ENCODE measurements at regions not wholly inside any gene's neighbourhood (a gene's known extent, or its start where the extent isn't known, plus 50 kb on each side); places are given as distances from the start of the nearest gene placed in this dataset.
"Not testable (repeated sequence)": the region's sequence is repeated elsewhere in the genome, so short reads cannot be mapped to it uniquely, and the experiment has no call there.

DNA sequence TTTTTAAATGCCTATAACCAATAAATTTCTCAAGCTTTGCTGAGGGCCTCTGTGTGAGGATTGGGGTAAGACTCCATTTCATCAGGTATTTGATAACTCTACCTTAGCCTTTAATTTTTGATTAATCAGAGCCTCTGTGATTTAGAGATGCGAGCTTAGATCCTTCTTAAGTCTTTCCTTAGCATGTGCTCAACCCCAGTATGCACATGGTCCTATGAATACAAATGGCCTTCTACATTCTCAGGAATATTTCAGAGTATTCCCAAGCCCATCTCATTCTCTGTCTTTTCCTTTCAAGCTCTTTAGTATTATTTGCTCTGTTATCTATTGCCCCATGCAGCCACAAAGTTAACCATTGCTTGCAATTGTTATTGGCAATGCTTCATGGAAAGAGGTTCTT, 1407.7 kb downstream of the LRFN5 start:
- DNase-seq = no peak

DNA sequence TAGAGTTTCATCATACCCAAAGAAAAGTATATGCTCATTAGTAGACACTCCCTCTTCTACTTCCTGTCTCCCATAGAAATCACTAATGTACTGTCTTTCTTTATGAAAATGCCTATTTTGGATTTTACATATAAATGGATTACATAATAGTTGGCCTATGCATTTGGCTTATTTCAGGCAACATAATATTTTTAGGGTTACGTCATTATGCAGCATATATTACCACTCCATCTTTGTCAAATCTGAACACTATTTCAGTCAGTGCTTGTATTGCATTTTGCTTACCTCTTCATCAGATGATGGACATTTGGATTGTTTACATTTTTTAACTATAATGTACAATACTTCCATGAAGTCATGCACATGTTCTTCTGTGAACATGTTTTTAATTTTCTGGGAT, 1406.1 kb downstream of the LRFN5 start:
- DNase-seq = no peak

DNA sequence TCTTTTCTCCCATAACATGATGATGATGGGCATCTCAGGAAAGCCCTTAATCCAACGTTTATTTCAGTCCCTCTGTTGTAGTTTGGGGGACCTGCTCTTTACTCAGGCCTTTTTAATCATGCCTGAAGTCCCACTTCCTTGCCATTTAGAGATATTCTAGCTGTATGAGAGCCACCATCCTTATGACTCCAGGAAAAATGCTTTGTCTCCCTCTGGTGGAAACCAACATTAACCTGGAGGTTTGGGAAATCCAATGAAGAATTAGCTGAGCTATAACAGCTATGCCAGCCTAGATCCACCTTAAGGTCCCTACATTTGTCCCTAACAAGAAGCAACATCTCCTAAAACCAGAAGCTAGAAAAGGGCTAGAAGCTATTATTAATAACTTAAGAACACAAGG, 1399.1 kb downstream of the LRFN5 start:
- no peak for DNase-seq

GRCh38 chr14:43003845-43004244, 1397.2 kb downstream of the LRFN5 start:
- DNase-seq = no peak

DNA sequence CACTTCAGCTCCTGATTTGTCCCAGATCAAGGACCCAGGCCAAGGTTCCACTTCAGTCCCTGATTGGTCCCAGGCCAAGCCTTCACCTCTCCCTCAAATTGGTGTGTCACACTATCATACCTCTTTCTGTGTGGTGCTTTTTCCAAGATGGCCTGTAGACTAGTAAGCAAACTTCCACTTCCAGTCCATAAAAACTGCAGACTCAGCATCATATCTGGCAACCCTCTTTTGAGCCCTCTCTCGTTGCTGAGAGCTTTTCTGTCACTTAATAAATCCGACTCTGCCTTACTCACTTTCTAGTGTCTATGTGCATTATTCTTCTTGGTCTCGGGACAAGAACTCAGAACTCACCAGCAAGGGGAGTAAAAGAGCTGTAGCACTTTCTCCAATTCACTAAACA, 1395.1 kb downstream of the LRFN5 start:
- no peak for DNase-seq

GRCh38 chr14:42994051-42994736, 1387.5 kb downstream of the LRFN5 start:
- DNase-seq = no peak

- DNase-seq = no peak
These were observed 1386.3 kb downstream of the LRFN5 start for GRCh38 chr14:42992930-42993329.

DNA sequence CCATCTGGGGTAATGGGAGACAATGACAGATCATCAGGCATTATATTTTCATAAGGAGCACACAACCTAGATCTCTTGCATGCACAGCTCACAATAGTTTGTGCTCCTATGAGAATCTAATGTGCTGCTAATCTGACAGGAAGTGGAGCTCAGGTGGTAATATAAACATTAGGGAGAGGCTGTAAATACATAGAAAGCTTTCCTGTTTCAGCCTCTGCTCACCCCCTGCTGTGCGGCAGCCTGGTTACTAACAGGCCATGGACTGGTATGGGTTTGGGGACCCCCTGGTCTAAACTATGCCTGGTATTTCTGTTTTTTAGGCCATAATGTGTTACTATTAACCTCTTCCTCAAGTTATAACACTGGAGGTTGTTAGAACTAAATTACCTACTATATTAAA, 1373.7 kb downstream of the LRFN5 start:
- no peak for DNase-seq

DNA sequence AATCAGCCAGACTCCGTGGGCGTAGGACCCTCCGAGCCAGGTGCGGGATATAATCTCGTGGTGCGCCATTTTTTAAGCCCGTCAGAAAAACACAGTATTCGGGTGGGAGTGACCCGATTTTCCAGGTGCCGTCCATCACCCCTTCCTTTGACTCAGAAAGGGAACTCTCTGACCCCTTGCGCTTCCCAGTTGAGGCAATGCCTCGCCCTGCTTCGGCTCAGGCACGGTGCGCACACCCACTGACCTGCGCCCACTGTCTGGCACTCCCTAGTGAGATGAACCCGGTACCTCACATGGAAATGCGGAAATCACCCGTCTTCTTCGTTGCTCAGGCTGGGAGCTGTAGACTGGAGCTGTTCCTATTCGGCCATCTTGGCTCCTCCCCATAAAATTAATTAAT, 1366.5 kb downstream of the LRFN5 start:
- not testable (repeated sequence) for DNase-seq

GRCh38 chr14:42965512-42965911, 1358.8 kb downstream of the LRFN5 start:
- no peak for DNase-seq

GRCh38 chr14:42961509-42961908, 1354.8 kb downstream of the LRFN5 start:
- DNase-seq = no peak

DNA sequence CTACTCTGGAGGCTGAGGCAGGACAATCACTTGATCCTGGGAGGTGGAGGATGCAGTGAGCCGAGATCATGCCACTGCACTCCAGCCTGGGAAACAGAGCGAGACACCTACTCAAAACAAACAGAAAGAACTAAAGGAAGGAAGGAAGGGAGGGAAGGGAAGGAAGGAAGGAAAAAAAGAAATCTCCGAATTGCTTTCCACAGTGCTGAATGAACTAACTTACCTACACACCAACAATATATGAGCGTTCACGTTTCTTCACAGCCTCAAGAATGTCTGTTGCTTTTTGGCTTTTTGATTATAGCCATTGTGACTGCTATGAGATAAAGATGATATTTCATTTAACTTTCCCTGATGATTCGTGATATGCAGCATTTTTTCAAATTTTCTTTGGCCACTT, 1343.7 kb downstream of the LRFN5 start:
- DNase-seq = no peak

GRCh38 chr14:42947991-42948390, 1341.3 kb downstream of the LRFN5 start:
- no peak for DNase-seq

DNA sequence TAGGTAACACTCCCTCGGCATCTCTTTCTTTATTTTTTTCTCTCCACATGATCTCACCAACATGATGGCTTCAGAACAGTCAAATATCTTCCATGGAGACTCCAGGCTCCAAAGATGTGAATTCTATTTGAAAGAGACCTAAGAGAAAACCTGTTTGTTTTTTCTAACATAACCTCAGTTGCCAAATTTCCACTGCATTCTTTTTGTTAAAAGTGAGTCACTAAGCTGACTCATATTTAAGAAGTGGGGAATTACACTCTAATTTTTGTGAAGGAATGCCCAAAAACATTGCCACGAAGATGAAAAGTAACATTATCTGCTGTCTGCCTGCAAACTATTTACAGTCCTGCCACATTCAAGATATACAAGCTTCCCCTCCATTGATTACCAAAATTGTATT, 1337.6 kb downstream of the LRFN5 start:
- DNase-seq = no peak

DNA sequence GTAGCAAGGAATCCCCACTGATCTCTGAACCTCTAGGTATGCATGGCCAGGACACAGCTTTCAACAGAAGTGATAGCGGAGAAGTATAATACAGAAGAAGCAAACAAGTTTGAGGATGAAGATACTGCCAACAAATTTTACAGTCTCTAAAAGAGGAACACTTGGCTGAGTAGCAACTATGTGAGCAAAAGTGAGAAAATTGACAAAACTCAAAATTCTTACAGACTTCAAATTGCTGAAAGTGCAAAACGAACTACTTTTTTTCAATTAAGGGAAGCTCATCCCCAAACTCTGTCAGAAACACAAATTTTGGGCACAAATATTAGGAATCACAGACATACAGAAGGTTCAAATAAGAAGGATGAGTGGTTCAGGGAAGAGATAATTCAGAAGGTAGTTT, 1324.6 kb downstream of the LRFN5 start:
- no peak for DNase-seq

GRCh38 chr14:42929806-42930480, 1323.3 kb downstream of the LRFN5 start:
- no peak for DNase-seq

DNA sequence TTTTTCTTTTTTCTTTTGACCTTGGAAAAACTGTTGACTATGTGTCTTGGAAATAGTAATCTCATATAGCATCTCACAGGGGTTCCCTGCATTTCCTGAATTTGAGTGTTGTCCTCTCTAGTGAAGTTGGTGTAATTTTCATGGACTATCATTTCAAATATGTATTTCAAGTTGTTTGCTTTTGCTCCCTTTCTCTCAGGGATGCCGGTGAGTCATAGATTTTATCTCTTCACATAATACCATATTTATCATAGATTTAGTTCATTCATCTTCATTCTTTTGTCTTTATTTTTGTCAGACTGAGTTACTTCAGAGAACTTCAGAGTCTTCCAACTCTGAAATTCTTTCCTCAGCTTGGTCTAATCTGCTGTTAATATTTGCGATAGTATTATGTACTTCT, 1320.6 kb downstream of the LRFN5 start:
- no peak for DNase-seq

DNA sequence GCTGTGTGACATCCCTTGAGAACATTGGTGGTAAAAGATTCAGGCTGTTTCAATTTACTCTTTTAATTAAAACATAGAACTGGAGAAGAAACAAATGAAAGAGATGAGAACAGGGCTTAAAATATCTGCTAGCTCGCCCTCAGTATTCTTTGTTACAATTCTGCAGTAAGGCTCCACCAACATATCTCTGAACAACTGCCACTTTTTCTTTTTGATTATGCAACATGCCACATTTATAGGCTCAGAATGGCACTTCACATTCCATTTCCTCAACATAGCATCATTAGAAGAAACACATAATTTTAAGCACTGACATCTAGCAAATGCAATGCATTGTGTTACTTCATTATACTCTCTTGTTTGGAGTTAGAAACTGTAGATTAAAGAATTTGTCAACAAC, 1315.2 kb downstream of the LRFN5 start:
- no peak for DNase-seq

DNA sequence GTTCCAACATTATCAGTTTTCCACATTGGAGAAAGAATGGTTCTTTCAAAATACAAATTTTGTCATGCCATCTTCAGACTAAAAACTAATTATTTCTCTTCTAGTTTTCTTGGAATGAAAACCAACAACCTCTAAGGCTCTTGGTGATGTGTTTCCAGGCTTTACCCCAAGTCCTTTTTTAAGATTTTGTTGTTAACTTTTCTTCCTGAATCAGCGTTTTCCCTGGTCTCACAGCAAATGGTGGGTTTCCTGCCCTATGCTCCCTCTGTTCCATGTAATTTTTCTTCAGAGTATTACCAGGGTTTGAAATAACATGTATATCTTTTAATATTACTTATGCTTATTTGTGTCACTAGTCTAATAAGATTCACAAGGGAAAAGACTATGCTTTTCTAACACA, 1311.9 kb downstream of the LRFN5 start:
- no peak for DNase-seq

- DNase-seq = no peak
These were observed 1305.0 kb downstream of the LRFN5 start for GRCh38 chr14:42911642-42912041.

GRCh38 chr14:42909659-42910058, 1303.0 kb downstream of the LRFN5 start:
- no peak for DNase-seq

DNA sequence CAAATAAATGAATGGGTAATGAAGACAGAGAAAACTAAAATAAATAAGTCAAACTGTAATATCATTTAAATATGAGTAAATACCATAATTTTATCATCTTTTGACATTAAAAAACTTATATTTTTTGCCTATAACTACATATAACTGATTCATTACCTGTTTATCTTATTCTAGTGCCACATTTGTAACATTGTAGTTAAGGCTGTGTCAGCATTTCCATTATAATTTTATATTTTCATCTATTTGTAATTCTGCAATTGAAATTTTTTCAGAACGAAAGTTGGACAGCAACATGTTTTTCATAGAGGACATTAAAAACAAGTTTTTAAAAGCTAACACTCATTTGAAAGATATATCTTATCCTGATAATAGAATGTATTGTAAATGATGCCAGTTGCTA, 1286.5 kb downstream of the LRFN5 start:
- DNase-seq = no peak

DNA sequence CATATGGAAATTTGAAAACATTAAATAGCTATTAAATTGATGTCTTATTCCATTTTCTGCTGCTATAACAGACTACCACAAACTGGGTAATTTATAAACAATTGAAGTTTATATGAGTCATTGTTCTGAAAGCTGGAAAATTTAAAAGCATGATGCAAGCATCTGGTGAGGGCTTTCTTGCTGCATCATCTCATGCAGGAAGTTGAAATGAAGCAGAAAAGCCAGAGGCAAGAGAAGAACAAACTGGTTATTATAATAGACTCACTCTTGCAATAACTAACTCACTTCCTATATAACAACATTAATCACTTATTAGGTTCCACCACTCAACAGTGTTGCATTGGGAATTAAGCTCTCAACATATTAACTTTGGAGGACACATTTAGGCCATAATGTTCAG, 1277.4 kb downstream of the LRFN5 start:
- DNase-seq = no peak

DNA sequence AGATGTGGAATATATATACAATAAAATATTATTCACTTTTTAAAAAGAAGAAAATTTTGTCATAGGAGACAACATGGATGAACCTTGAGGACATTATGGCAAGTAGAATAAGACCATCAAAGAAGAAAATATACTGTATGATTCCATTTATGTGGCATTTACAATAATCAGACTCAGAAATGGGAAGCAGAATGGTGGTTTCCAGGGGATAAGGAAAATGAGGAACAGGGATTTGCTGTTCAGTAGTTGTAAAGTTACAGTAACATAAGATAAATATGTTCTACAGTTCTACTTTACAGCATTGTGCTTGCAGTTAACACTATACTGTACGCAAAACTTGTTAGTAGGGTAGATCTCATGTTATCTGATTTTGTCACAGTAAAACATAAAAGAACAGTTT, 1271.0 kb downstream of the LRFN5 start:
- DNase-seq = no peak

GRCh38 chr14:42872786-42873185, 1266.1 kb downstream of the LRFN5 start:
- no peak for DNase-seq

Data from activated CD4-positive, alpha-beta T cell treated with anti-CD3 and anti-CD28 coated beads, Interleukin-2, Interleukin-6, amounts not matched to agents 100 ng/mL and 50 ng/mL, durations not matched to agents 16 hours and 8 hours (primary cell).